IMR-90 (cell line): ENCODE measurements at regions not wholly inside any gene's neighbourhood (a gene's known extent, or its start where the extent isn't known, plus 50 kb on each side); places are given as distances from the start of the nearest gene placed in this dataset.

ENCODE experiments used
- ATAC-seq: fragments of 200-7000 bp; cut with Tn5 transposase; 2 replicates; pipeline ENCODE4 v1.9.1; 2020; ENCODE audit warnings: low read depth, mild to moderate bottlenecking, moderate library complexity
- BruUV-seq: library from RNA; stranded (reverse); fragments of 400-500 nt; replicated peaks from 2 replicates; lab custom pipeline; 2021; lab: Mats Ljungman, UMichigan
- CTCF ChIA-PET: fragments of 300-600 bp; formaldehyde crosslinking; extraction: SDS; loops from one replicate; lab custom pipeline; 2021; ENCODE audit warnings: antibody characterized with exemption; lab: Yijun Ruan, JAX
- POLR2A ChIA-PET: fragments of 300-600 bp; sonication (Branson Sonifier 250); formaldehyde crosslinking; loops from one replicate; lab custom pipeline; 2022; ENCODE audit warnings: antibody characterized with exemption; ENCODE audit not compliant: unreplicated experiment; lab: Charles Lee
- DNase-seq: peaks from one replicate; pipeline ENCODE4 v3.0.0; 2013
- H2AFZ ChIP-seq: replicated peaks from 2 replicates; pipeline ENCODE3; 2013; ENCODE audit warnings: low read length, mild to moderate bottlenecking; ENCODE audit not compliant: poor library complexity
- H2AK5ac ChIP-seq: 2 replicates; pipeline ENCODE4 v1.6.1; 2013; ENCODE audit warnings: low read depth, low read length, inconsistent platforms
- H2AK9ac ChIP-seq: replicated peaks from 2 replicates; pipeline ENCODE3; 2013; ENCODE audit warnings: mild to moderate bottlenecking, low read depth, low read length, moderate library complexity; ENCODE audit not compliant: poor library complexity
- H2BK120ac ChIP-seq: 2 replicates; pipeline ENCODE4 v1.6.1; 2013; ENCODE audit warnings: low read depth, low read length, inconsistent platforms
- H2BK15ac ChIP-seq: 3 replicates; pipeline ENCODE4 v1.6.1; 2013; ENCODE audit warnings: low read depth, low read length, inconsistent platforms
- H2BK20ac ChIP-seq: 2 replicates; pipeline ENCODE4 v1.6.1; 2013; ENCODE audit warnings: low read depth, mild to moderate bottlenecking, inconsistent platforms, low read length, moderate library complexity
- H2BK5ac ChIP-seq: 2 replicates; pipeline ENCODE4 v1.6.1; 2013; ENCODE audit warnings: mild to moderate bottlenecking, low read depth, low read length, inconsistent platforms; ENCODE audit not compliant: poor library complexity, severe bottlenecking
- H3K14ac ChIP-seq: replicated peaks from 2 replicates; pipeline ENCODE4 v1.6.1; 2013; ENCODE audit warnings: low read depth, low read length, inconsistent platforms
- H3K18ac ChIP-seq: 2 replicates; pipeline ENCODE4 v1.6.1; 2013; ENCODE audit warnings: low read depth, low read length, control low read depth
- H3K23ac ChIP-seq: 2 replicates; pipeline ENCODE4 v1.6.1; 2013; ENCODE audit warnings: low read depth, low read length, inconsistent platforms
- H3K27ac ChIP-seq: 2 replicates; pipeline ENCODE4 v1.5.1; 2013; ENCODE audit warnings: mild to moderate bottlenecking, control low read depth, low read length; ENCODE audit not compliant: insufficient read depth
- H3K27me3 ChIP-seq: 2 replicates; pipeline ENCODE4 v1.6.1; 2013; ENCODE audit warnings: low read length; ENCODE audit not compliant: control insufficient read depth, insufficient read depth
- H3K36me3 ChIP-seq: 2 replicates; pipeline ENCODE4 v1.6.1; 2013; ENCODE audit warnings: low read length, mixed read lengths; ENCODE audit not compliant: control insufficient read depth, insufficient read depth
- H3K4ac ChIP-seq: 2 replicates; pipeline ENCODE4 v1.6.1; 2013; ENCODE audit warnings: low read depth, low read length, inconsistent platforms
- H3K4me1 ChIP-seq: 2 replicates; pipeline ENCODE4 v1.6.1; 2013; ENCODE audit warnings: low read length, mixed read lengths; ENCODE audit not compliant: control insufficient read depth, insufficient read depth
- H3K4me2 ChIP-seq: 2 replicates; pipeline ENCODE4 v1.6.1; 2013; ENCODE audit warnings: low read depth, mild to moderate bottlenecking, control low read depth, low read length, moderate library complexity
- H3K4me3 ChIP-seq: 2 replicates; pipeline ENCODE4 v1.5.1; 2013; ENCODE audit warnings: low read depth, mild to moderate bottlenecking, control low read depth, low read length, moderate library complexity; ENCODE audit not compliant: insufficient read depth
- H3K56ac ChIP-seq: 2 replicates; pipeline ENCODE4 v1.6.1; 2013; ENCODE audit warnings: low read length, inconsistent platforms; ENCODE audit not compliant: insufficient read depth; ENCODE audit errors: extremely low read depth
- H3K79me1 ChIP-seq, 2 experiments: 2 replicates each; pipeline ENCODE4 v1.6.1; 2013; ENCODE audit warnings: low read length in 2 of 2, inconsistent platforms in 1 of 2, low read depth in 1 of 2
- H3K9ac ChIP-seq: 2 replicates; pipeline ENCODE4 v1.6.1; 2013; ENCODE audit warnings: low read depth, low read length, control low read depth
- H3K9me1 ChIP-seq: 2 replicates; pipeline ENCODE4 v1.6.1; 2013; ENCODE audit warnings: low read length, inconsistent platforms; ENCODE audit not compliant: insufficient read depth
- H3K9me3 ChIP-seq: 2 replicates; pipeline ENCODE4 v1.6.1; 2013; ENCODE audit warnings: low read length; ENCODE audit not compliant: control insufficient read depth, insufficient read depth
- H4K20me1 ChIP-seq: 2 replicates; pipeline ENCODE4 v1.6.1; 2013; ENCODE audit warnings: low read length, inconsistent platforms; ENCODE audit not compliant: insufficient read depth
- H4K5ac ChIP-seq: 2 replicates; pipeline ENCODE4 v1.6.1; 2013; ENCODE audit warnings: mild to moderate bottlenecking, low read depth, low read length, control low read depth
- H4K8ac ChIP-seq, 2 experiments: 2 replicates each; pipeline ENCODE4 v1.6.1; 2013; ENCODE audit warnings: low read depth in 2 of 2, low read length in 2 of 2, control low read depth in 1 of 2, inconsistent platforms in 1 of 2
- H4K91ac ChIP-seq: 2 replicates; pipeline ENCODE4 v1.6.1; 2013; ENCODE audit warnings: low read depth, low read length, inconsistent platforms; ENCODE audit not compliant: insufficient read depth
- BHLHE40 ChIP-seq: fragments of 150-350 bp; IDR thresholded peaks from 2 replicates; pipeline ENCODE4 v1.6.1; 2016; ENCODE audit warnings: mild to moderate bottlenecking, low read depth, low read length
- CEBPB ChIP-seq: IDR thresholded peaks from 2 replicates; pipeline ENCODE4 v1.6.1; 2012; ENCODE audit warnings: low read depth, low read length, improper control_type of control experiment
- CHD1 ChIP-seq: IDR thresholded peaks from 2 replicates; pipeline ENCODE4 v1.6.1; 2012; ENCODE audit warnings: low read depth, low read length, improper control_type of control experiment
- MAFK ChIP-seq: IDR thresholded peaks from 2 replicates; pipeline ENCODE4 v1.6.1; 2012; ENCODE audit warnings: low read depth, low read length, improper control_type of control experiment
- MAZ ChIP-seq: IDR thresholded peaks from 2 replicates; pipeline ENCODE4 v1.6.1; 2012; ENCODE audit warnings: low read depth, mild to moderate bottlenecking, low read length, improper control_type of control experiment, moderate library complexity, borderline replicate concordance
- MXI1 ChIP-seq: IDR thresholded peaks from 2 replicates; pipeline ENCODE4 v1.6.1; 2012; ENCODE audit warnings: low read depth, mild to moderate bottlenecking, low read length, moderate library complexity, borderline replicate concordance
- NFE2L2 ChIP-seq: fragments of 150-350 bp; IDR thresholded peaks from 2 replicates; pipeline ENCODE4 v1.6.1; 2016; ENCODE audit warnings: low read depth, mild to moderate bottlenecking, low read length
- POLR2A ChIP-seq: IDR thresholded peaks from 2 replicates; pipeline ENCODE4 v1.6.1; 2012; ENCODE audit warnings: mild to moderate bottlenecking, low read depth, low read length
- RAD21 ChIP-seq: IDR thresholded peaks from 2 replicates; pipeline ENCODE4 v1.6.1; 2012; ENCODE audit warnings: low read length, improper control_type of control experiment
- RCOR1 ChIP-seq: IDR thresholded peaks from 2 replicates; pipeline ENCODE4 v1.6.1; 2012; ENCODE audit warnings: mild to moderate bottlenecking, low read length, improper control_type of control experiment; ENCODE audit not compliant: insufficient replicate concordance
- RFX5 ChIP-seq: IDR thresholded peaks from 2 replicates; pipeline ENCODE4 v1.8.0; 2012; ENCODE audit warnings: low read depth, mild to moderate bottlenecking, low read length, moderate library complexity
- SMC3 ChIP-seq: fragments of 150-350 bp; IDR thresholded peaks from 2 replicates; pipeline ENCODE4 v1.6.1; 2016; ENCODE audit warnings: low read depth, mild to moderate bottlenecking, antibody characterized with exemption, low read length, moderate library complexity
- USF2 ChIP-seq: fragments of 150-350 bp; IDR thresholded peaks from 2 replicates; pipeline ENCODE4 v1.6.1; 2017; ENCODE audit warnings: mild to moderate bottlenecking, antibody characterized with exemption, low read length, low read depth
- WGBS, 2 experiments: methylation state at CpG; one replicate each; pipeline versions ENCODE4 v1.1.5 to v1.1.7; 2013; ENCODE audit warnings: missing lambda C conversion rate in 2 of 2; ENCODE audit not compliant: insufficient read length in 1 of 2; ENCODE audit errors: extremely low coverage in 2 of 2; 5-methylcytosine and 5-hydroxymethylcytosine counted together
- dilution Hi-C: fragments of 300-500 bp; cut with HindIII; formaldehyde crosslinking; loops from one replicate; pipeline ENCODE4 v1.14.3; 2018; ENCODE audit warnings: low sequenced_read_pairs; ENCODE audit not compliant: unreplicated experiment
- in situ Hi-C: fragments of 300-500 bp; cut with MboI; formaldehyde crosslinking; loops from 3 replicates; pipeline ENCODE4 v1.14.3; 2019; ENCODE audit warnings: low sequenced_read_pairs, inconsistent platforms, mixed read lengths
- intact Hi-C: fragments of 100-400 bp; cut with micrococcal nuclease; formaldehyde crosslinking; loops from 2 replicates; pipeline ENCODE4 v1.10.0; 2022
- TF ChIP-seq, protein P1 (sequence below): fragments of 150-350 bp; IDR thresholded peaks from 2 replicates; pipeline ENCODE4 v1.6.1; 2016; ENCODE audit warnings: low read depth, mild to moderate bottlenecking, low read length, moderate library complexity, borderline replicate concordance

- H4K91ac ChIP-seq: peak overlapping the region; percentile 94
- ATAC-seq (no peak), DNase-seq (no peak)
- H3K36me3 ChIP-seq: no peaks in the 10 kb centered on the region
- peak overlapping the region; percentile 90 for H3K14ac ChIP-seq
- peaks cover 1% of the 10 kb centered on the region for H3K9me3 ChIP-seq
- peak overlapping the region; percentile 67; the same call in 1 of the 2 replicates for H3K56ac ChIP-seq
- CTCF ChIA-PET: no interaction called here
- peak overlapping the region; percentile 96 for H2AK5ac ChIP-seq
- no peak for TF ChIP-seq MAZ
- no peak for TF ChIP-seq CEBPB
- no peak for TF ChIP-seq BHLHE40
- no peak for TF ChIP-seq MAFK
- no peak for TF ChIP-seq RCOR1
- TF ChIP-seq, protein P1, sequence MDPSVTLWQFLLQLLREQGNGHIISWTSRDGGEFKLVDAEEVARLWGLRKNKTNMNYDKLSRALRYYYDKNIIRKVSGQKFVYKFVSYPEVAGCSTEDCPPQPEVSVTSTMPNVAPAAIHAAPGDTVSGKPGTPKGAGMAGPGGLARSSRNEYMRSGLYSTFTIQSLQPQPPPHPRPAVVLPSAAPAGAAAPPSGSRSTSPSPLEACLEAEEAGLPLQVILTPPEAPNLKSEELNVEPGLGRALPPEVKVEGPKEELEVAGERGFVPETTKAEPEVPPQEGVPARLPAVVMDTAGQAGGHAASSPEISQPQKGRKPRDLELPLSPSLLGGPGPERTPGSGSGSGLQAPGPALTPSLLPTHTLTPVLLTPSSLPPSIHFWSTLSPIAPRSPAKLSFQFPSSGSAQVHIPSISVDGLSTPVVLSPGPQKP: no peak
- TF ChIP-seq USF2: no peak
- TF ChIP-seq NFE2L2: no peak
- no peak for TF ChIP-seq CHD1
- TF ChIP-seq SMC3: no peak
- no peak for TF ChIP-seq RFX5
- TF ChIP-seq RAD21: no peak
- no peak for TF ChIP-seq MXI1
- no peak for TF ChIP-seq POLR2A
- POLR2A ChIA-PET: no interaction called here
- no TSS peak for BruUV-seq
- peak overlapping the region; percentile 19; the same call in 1 of the 2 replicates for H3K23ac ChIP-seq
- no peaks in the 10 kb centered on the region for H4K20me1 ChIP-seq
- no peak overlapping the region; the same call in 1 of the 2 replicates for H3K27ac ChIP-seq
- H2BK120ac ChIP-seq: peak overlapping the region; percentile 98
- intact Hi-C loops (no loop called here), in situ Hi-C loops (no loop called here), dilution Hi-C loops (no loop called here)
- H3K4me1 ChIP-seq: peaks cover 31% of the 10 kb centered on the region
- H3K27me3 ChIP-seq: no peaks in the 10 kb centered on the region
- peaks cover 43% of the 10 kb centered on the region for H3K9me1 ChIP-seq
- peak overlapping the region; percentile 63 to 82 for H4K8ac ChIP-seq
- peak overlapping the region; percentile 91 for H2BK5ac ChIP-seq
- peak overlapping the region; percentile 84 for H2BK20ac ChIP-seq
- no peak overlapping the region for H3K4me2 ChIP-seq
- WGBS, 2 experiments: 100% methylated on average over 4 of the region's 8 CpGs; no CpG with 5 or more reads in 1 of the 2 experiments
- peak overlapping the region; percentile 16; the same call in 1 of the 2 replicates for H3K18ac ChIP-seq
- H3K4ac ChIP-seq: peak overlapping the region; percentile 91
- no peak overlapping the region for H3K9ac ChIP-seq
- peak overlapping the region; percentile 89 for H2BK15ac ChIP-seq
- H3K79me1 ChIP-seq: peaks cover 0 to 17% of the 10 kb centered on the region in 2 experiments; a peak in 1 of 4 replicates
- H4K5ac ChIP-seq: peak overlapping the region; percentile 46; the same call in 1 of the 2 replicates
- peak overlapping the region; percentile 81 for H2AFZ ChIP-seq
- no peak overlapping the region for H3K4me3 ChIP-seq
- peak overlapping the region; percentile 81 for H2AK9ac ChIP-seq
These were observed 229.2 kb downstream of the RPS24 start for GRCh38 chr10:78262860-78263259.
